ENCODE measurements at regions not wholly inside any gene's neighbourhood (a gene's known extent, or its start where the extent isn't known, plus 50 kb on each side); places are given as distances from the start of the nearest gene placed in this dataset.

DNA sequence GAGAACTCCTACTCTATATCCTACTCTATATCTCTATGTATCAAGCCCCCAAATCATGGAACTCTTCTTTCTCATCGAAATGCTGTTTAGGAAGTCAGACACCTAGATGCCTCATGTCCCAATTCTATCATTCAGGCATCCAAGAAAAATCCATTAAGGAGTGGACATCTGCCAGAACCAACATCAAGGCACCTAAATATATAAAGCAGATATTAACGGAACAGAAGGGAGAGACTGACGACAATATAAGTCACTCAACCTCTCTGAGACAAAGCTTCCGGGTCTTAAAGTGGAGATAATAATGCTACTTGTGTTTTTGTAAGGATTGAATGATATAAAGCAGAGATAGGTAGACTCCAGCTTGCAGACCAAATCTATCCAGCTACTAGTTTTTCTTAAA, 241.5 kb downstream of the NFATC2 start:
- TF ChIP-seq EZH2 (IDR thresholded peaks at IDR 0.05; ENCODE audit: borderline replicate concordance, low read length) (no peak), CTCF (conservative IDR thresholded peaks at IDR 0.05 in 1 of 2, IDR thresholded peaks at IDR 0.05 in 1 of 2; ENCODE audit: extremely low read depth in 1 of 2, insufficient read depth in 1 of 2, low read depth in 1 of 2, low read length in 2 of 2) (no peak)

All from mammary epithelial cell (primary cell).